SIG-M5 (cell line): ENCODE measurements at regions not wholly inside any gene's neighbourhood (a gene's known extent, or its start where the extent isn't known, plus 50 kb on each side); places are given as distances from the start of the nearest gene placed in this dataset.
"Not testable (repeated sequence)": the region's sequence is repeated elsewhere in the genome, so short reads cannot be mapped to it uniquely, and the experiment has no call there.

Experiments used
- DNase-seq: peaks from one replicate; lab custom pipeline; 2025; lab: John Stamatoyannopoulos, UW

DNA sequence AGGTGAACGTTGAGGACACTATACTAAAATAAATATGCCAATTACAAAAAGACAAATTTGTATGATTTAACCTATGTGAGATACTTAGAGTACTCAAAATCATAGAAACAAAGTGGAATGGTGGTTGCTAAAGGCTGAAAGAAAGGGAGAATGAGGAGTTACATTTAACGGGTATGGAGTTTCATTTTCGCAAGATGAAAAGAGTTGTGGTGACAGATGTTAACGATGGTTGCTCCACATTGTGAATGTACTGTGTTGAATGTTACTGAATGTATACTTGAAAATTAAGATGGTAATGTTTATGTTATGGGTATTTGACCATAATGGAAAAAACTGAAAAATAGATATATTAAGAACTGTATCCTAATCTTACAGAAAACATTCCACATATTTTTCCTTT is 51.3 kb upstream of the MOCS2 start:
- no peak for DNase-seq

DNA sequence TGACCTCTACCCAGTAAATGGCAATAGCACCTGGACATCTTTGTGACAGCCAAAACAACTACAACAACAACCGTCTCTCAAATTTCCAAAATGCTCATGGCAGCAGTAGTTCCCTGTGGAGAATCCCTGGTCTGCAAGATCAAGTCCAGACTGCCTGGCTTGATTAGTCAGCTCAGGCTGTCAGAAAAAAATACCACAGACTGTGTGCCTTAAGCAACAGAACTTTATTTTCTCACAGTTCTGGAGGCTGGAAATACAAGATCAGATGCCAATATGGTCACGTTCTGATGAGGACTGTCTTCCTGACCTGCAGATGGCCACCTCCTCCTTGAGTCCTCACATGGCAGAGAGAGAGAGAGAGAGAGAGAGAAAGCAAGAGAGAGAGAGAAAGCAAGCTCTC is 52.3 kb upstream of the MOCS2 start:
- DNase-seq, result no peak

GRCh38 chr5:53164478-53165165 is 55.1 kb upstream of the MOCS2 start:
- no peak for DNase-seq

DNA sequence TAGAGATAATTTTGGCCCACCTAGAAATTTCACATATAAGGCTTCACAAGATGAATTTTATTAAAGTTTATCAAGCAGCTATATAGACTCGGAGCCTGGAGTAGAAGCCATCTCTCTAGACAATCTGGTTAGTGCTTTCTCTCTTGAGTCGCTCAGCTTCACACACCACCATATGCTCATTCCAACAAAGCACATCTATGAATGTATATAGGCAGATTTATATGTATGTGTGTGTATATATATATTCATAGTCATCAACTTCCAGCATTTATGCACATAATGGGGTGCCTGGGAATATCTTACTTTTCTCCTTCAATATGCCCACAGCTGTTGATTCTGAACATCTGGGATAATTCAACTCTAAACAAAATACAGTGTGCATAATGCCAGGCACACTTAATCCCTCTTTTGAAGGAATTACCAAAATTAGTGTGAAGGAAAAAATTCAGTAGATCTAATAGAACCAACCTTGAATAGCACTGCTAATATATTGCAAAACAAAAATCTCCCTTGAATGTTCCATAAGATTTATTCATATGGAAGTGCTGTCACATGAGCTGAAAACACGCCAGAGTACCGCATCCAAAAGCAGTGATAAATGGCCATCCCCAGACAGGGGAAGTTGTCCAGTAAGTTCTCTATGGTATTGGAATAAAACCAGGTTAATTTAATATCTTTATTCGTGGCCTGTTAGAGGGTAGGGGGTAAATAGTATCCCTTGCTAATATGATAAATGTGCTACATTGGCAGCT is 56.0 kb upstream of the MOCS2 start:
- no peak for DNase-seq

DNA sequence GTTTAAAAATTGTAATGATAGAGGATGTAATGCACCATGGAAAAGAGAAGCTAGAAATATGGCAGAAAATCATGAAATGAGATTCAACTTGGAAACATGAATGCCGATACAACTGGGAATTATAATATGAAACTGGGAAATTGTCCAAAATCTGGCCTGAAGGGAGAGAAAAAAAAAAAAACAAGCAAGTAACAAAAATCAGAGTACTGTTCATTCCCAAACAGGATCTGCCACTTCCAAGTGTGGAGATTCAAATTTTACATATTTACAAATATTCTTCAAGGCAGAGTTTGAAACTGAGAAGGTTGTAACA is 56.6 kb upstream of the MOCS2 start:
- DNase-seq, result no peak

- DNase-seq, result no peak
These were observed 58.3 kb upstream of the MOCS2 start for GRCh38 chr5:53167836-53168235.

- DNase-seq, result no peak
These were observed 60.4 kb upstream of the MOCS2 start for GRCh38 chr5:53169933-53170332.

- DNase-seq, result no peak
These were observed 61.3 kb upstream of the MOCS2 start for GRCh38 chr5:53170746-53171349.

- not testable (repeated sequence) for DNase-seq
These were observed 62.5 kb upstream of the MOCS2 start for GRCh38 chr5:53172073-53172472.

GRCh38 chr5:53172630-53173029 is 63.1 kb upstream of the MOCS2 start:
- DNase-seq, result no peak

GRCh38 chr5:53173083-53173482 is 63.5 kb upstream of the MOCS2 start:
- no peak for DNase-seq

DNA sequence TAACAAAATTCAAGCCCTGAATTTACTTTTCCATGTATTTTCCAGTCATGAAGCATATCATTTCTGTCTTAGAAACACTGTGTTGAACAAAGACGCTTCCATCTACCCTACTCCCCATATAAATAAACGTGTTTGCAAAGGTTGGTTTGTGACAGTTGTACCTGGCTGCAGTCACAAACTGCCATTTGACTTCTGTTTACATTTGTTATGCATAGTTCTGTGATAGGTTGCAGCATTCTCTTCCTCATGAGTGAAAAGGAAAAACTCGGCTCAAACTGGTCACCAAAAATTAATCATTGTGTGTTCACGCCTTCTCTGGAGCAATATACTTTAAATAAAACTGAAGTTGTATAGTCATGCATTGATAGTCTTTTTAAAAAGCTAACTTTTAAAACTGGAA is 69.3 kb upstream of the MOCS2 start:
- DNase-seq, result no peak

DNA sequence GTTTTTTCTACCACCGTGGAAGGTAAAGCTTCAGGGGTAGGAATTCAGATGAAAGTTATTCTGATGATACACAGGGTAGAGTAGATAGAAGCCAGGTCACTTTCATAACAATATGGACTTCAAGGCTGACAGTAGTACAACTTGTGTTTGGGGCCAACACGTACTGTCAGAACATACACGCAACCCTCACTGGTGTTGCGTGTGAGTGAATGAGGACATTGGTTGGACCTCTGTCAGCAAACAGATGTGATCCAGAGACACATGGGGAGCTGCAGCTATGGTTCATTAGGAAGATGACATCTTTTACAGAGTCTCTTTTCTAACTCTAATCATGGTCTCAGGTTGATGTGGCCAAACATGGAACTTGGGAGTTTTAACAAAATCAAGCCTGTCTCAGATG is 70.1 kb upstream of the MOCS2 start:
- no peak for DNase-seq

DNA sequence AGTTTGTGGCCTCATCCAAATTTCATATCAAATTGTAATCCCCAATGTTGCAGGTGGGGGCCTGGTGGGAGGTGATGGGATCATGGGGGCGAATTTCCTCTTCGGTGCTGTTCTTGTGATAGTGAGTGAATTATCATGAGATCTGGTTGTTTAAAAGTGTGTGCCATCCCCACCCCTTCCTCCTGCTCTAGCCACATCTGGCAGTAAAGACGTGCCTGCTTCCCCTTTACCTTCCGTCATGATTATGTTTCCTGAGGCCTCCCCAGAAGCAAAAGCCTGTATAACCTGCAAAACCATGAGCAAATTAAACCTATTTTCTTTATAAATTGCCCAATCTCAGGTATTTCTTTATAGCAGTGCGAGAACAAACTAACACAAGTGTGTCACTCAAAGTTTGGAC is 71.0 kb upstream of the MOCS2 start:
- no peak for DNase-seq

GRCh38 chr5:53180991-53181390 is 71.4 kb upstream of the MOCS2 start:
- no peak for DNase-seq

- no peak for DNase-seq
These were observed 74.3 kb upstream of the MOCS2 start for GRCh38 chr5:53183880-53184279.

DNA sequence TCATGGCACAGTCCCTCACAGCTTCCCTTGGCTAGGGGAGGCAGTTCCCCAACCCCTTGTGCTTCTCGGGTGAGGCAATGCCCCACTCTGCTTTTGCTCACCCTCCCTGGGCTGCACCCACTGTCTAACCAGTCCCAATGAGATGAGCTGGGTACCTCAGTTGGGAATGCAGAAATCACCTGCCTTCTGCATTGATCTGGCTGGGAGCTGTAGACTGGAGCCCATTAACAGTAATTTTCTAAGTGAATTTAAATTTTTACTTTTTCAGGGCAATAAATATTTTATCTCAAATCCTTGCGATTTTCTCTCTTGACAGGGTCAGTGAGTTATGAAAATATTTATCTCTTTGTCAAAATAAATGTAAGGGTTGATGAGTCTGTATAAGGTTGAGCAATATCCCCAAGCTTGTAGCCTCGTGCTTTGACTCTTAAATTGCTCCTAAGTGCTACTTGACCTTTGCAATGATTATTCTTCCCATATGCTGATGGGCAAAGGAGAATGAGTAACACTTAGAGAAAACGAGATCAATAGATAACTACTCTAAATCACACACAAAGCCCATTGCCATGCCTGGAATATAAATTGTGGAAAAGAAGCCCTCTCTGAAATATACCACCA is 82.1 kb upstream of the MOCS2 start:
- no peak for DNase-seq

DNA sequence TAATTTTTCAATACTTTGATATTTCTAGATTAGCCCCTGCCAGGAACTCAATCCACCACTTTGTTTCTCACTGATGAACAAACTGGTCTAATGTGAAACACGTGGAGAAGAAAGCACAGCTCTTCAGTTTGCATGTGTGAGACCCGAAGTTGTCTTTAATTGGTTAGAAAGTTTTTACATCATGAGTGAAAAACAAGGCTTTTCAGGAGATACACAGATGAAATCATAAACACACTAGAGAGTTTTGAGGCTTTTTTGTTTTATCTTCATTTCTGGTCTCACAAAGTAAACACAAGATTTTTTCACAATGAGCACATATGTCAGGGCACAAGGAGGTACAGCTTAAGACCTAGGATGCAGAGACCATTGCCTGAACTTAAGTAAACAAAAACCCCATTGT is 84.5 kb upstream of the MOCS2 start:
- no peak for DNase-seq

- DNase-seq, result no peak
These were observed 90.3 kb upstream of the MOCS2 start for GRCh38 chr5:53199882-53200281.

DNA sequence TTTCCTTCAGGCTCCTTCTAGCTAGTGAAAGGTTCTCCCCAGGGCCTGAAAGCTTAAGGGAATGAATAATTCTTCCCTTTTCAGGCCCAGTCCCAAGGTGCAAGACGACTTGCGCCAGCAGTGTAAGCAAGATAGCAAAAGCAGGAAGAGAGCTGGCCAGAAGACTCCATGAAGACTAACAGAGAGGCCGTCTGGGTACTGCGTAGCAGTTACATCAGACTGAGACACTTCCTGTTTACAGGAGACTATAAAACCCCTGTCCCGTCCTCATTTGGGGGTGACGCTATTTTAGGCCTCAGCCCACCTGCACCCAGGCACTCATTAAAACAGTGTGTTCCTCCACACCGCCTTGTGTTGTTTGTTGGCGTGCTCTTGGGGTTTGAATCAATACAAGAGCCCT is 90.7 kb upstream of the MOCS2 start:
- DNase-seq, result no peak

- DNase-seq, result no peak
These were observed 92.2 kb upstream of the MOCS2 start for GRCh38 chr5:53201746-53202145.

- no peak for DNase-seq
These were observed 97.0 kb upstream of the MOCS2 start for GRCh38 chr5:53206562-53206961.

DNA sequence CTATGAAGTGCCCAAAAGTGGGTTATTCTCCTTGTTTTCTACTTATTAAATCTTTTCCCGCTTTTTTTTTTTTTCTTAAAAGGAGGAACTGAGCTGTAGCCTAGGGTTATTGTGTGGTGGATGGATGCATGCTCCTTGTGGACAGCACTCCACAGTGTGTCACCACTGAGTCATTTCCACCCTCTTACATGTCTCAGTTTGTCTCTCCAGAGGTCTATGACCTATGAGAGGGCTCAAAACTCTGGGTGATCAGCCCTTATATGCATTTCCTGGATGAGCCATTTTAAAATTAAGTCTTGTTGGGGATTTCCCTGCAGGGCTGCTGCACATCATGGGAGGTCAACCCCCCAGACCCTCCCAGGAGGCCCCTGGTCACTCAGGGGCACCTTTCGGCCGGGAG is 102.2 kb upstream of the MOCS2 start:
- no peak for DNase-seq
